GM13977 (cell line): ENCODE measurements at regions not wholly inside any gene's neighbourhood (a gene's known extent, or its start where the extent isn't known, plus 50 kb on each side); places are given as distances from the start of the nearest gene placed in this dataset.

Source experiments
- DNase-seq: peaks from one replicate; pipeline ENCODE4 v3.0.0; 2012; ENCODE audit warnings: low spot score
- in situ Hi-C: fragments of 300-500 bp; cut with MboI; formaldehyde crosslinking; loops from one replicate; pipeline ENCODE4 v1.12.0; 2022; ENCODE audit warnings: low sequenced_read_pairs, low pct_unique_long_range_greater_than_20kb, mixed read lengths, inconsistent platforms; ENCODE audit not compliant: unreplicated experiment
- TF ChIP-seq, protein P1 (sequence below): IDR thresholded peaks from 2 replicates; pipeline ENCODE4 v1.5.1; 2012; ENCODE audit warnings: mild to moderate bottlenecking, control low read depth; ENCODE audit not compliant: insufficient read depth; ENCODE audit errors: extremely low read depth, missing control alignments

DNA sequence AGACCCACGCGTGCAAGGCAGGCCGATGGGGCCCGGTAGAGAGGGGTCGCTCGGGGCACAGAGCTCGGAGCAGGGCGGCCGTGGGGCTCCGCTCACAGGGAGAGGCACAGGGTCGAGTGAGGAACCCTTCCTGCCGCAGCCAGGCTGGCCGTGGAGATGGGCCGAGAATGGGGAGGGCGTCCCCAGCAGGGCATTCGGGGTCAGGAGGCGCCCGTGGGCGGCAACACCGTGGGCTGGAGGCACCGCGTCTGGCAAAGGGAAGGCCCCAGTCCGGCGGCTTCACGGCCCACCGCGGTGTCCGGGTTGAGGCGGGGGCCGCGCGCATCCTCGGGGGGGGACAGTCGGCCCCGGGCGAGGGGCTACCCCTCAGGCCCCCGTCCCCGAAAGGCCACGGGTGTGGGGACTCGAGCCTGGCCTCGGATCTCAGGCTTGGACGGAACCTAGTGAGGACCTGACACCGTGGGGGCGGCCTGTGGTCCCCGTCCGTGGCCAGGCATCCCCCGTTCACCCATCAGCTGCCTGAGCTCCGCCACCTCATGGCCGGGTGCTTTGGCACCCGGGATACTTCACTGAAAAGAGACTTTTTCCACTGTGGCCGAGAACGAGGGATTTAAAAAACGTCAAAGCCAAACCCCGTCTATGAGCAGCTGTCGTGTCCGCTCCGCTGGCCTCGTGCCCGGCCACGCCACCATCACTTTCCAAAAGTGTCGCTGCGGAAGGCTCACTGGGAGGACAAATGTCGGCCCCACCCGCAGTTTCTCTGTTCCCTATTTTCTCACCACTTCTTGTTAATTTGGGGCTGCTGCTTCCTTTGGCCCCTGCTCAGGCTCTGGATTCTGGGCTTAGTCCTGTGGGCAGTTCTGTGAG is 73.6 kb downstream of the METRNL start:
- DNase-seq: no peak
- TF ChIP-seq, protein P1, sequence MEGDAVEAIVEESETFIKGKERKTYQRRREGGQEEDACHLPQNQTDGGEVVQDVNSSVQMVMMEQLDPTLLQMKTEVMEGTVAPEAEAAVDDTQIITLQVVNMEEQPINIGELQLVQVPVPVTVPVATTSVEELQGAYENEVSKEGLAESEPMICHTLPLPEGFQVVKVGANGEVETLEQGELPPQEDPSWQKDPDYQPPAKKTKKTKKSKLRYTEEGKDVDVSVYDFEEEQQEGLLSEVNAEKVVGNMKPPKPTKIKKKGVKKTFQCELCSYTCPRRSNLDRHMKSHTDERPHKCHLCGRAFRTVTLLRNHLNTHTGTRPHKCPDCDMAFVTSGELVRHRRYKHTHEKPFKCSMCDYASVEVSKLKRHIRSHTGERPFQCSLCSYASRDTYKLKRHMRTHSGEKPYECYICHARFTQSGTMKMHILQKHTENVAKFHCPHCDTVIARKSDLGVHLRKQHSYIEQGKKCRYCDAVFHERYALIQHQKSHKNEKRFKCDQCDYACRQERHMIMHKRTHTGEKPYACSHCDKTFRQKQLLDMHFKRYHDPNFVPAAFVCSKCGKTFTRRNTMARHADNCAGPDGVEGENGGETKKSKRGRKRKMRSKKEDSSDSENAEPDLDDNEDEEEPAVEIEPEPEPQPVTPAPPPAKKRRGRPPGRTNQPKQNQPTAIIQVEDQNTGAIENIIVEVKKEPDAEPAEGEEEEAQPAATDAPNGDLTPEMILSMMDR: no peak
- in situ Hi-C loops: no loop called here

DNA sequence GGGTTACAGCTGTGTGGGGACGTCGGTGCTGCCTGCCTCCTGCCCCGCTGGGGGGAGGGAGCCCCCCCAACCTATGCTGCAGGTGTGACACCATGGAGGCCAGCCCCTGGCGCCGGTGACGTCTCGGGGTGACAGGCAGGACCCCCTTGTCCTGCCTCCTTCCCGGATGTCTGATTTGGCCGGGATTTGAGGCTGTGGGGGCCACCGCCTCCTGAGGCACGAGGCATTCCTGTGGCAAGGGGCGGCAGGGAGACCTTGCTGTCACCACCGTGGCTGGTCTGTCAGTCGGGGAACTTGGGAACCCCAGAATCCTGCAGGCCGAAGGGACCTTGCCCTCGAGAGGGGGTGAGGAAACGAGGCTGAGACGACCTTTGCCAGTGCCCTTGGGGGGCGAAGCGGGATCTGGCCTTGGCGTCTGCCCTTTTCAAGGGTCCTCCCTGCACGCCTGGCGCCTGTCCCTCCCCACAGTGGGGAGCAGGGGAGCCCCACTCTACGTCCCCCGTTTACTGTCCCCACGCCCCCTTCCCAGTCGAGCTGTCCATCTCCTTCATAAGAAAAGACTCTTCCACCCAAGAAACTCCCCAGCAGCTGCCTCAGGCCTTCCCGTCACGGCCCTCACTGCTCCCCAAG is 74.4 kb downstream of the METRNL start:
- in situ Hi-C loops: no loop called here
- TF ChIP-seq, protein P1: no peak
- no peak for DNase-seq

DNA sequence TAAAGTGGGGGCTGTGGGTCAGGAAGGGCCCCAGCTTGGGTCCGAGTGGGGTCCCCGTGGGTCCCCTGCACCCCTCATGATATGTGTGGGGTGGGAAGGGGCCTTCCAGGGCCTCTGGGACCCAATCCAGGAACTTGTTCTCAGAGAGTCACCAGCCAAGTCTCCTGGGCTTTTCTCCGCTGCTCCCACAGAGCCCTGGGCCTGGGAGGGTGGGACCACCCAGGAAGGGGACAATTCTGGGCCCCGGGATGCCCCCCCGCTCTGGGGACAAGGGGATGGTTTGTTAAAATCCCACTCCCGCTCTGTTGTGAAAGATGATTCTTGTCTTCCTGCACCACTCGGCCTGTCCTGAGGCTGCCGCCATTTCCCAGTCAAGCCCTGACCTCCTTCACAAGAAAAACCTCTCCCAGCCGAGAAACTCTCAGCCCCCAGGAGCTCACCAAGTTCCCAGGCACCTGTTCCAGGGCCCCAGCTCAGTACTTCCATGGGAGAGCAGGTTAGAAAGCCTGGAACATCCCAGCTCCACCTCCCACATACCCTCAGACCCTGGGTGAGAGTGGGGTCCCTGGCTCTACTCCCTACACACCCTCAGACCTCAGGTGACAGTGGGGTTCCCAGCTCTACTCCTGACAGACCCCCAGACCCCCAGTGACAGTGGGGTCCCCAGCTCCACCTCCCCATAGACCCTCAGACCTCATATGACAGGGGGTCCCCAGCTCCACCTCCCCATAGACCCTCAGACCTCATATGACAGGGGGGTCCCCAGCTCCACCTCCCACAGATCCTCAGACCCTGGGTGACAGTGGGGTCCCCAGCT is 75.1 kb downstream of the METRNL start:
- TF ChIP-seq, protein P1: no peak
- DNase-seq: no peak
- in situ Hi-C loops: no loop called here

GRCh38 chr17:83155128-83156121 is 76.0 kb downstream of the METRNL start:
- no peak for DNase-seq
- in situ Hi-C loops: no loop called here
- TF ChIP-seq, protein P1: no peak

DNA sequence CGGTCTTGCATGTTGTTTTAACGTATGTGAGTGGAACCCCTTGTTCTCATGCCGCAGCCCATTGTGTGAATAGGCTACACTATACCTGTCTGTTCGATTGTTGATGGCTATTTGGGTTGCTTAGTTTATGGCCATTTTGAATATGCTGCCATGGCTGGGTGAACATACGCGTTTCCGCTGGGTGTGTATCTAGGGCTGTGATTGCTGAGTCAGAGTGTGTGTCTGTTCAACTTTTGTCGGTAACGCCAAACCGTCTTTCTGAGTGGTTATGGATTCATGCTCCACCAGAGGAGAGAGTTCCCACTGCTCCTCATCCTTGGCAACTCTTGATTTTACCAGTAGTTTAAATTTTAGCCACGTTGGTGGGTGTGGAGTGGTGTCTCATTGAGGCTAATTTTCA is 77.0 kb downstream of the METRNL start:
- TF ChIP-seq, protein P1: no peak
- DNase-seq: no peak
- in situ Hi-C loops: no loop called here
